Endothelial cell of umbilical vein (primary cell): ENCODE measurements at regions not wholly inside any gene's neighbourhood (a gene's known extent, or its start where the extent isn't known, plus 50 kb on each side); places are given as distances from the start of the nearest gene placed in this dataset.

Experiments used
- BruUV-seq: library from RNA; stranded (reverse); fragments of 400-500 nt; replicated peaks from 2 replicates; lab custom pipeline; 2021; lab: Mats Ljungman, UMichigan
- CTCF ChIA-PET: fragments of 300-600, 350-600 bp; sonication (Branson Sonifier 250); formaldehyde crosslinking; loops from one replicate; lab custom pipeline; 2021; ENCODE audit warnings: antibody characterized with exemption, inconsistent platforms; lab: Charles Lee
- POLR2A ChIA-PET: fragments of 300-600, 350-600 bp; sonication (Branson Sonifier 250); formaldehyde crosslinking; loops from one replicate; lab custom pipeline; 2021; ENCODE audit warnings: antibody characterized with exemption, inconsistent platforms; lab: Charles Lee
- DNase-seq: peaks from one replicate; pipeline ENCODE4 v3.0.0-alpha.2; 2011; ENCODE audit warnings: low read depth, low spot score
- FAIRE-seq: peaks from 2 replicates; lab custom pipeline; 2011; peaks lifted over from hg19 to GRCh38; lab: Jason Lieb, UNC
- H2AFZ ChIP-seq: 2 replicates; pipeline ENCODE4 v1.6.0; 2012; ENCODE audit warnings: low read depth, low read length, control low read depth, inconsistent platforms
- H3K27ac ChIP-seq: 2 replicates; pipeline ENCODE4 v1.5.1; 2011; ENCODE audit warnings: low read depth, mild to moderate bottlenecking, control low read depth, low read length, moderate library complexity; ENCODE audit not compliant: insufficient read depth
- H3K27me3 ChIP-seq, 2 experiments: 2 replicates each; pipeline versions ENCODE4 v1.6.0 to v1.6.1; 2011; ENCODE audit warnings: low read length in 2 of 2, mixed read lengths in 1 of 2; ENCODE audit not compliant: control insufficient read depth in 2 of 2, insufficient read depth in 2 of 2
- H3K36me3 ChIP-seq, 2 experiments: 2 replicates in 1 of 2; 3 replicates in 1 of 2; pipeline ENCODE4 v1.5.1; 2011; ENCODE audit warnings: low read length in 2 of 2, mild to moderate bottlenecking in 1 of 2, moderate library complexity in 1 of 2; ENCODE audit not compliant: control insufficient read depth in 2 of 2, insufficient read depth in 2 of 2; ENCODE audit errors: extremely low read depth in 1 of 2
- H3K4me1 ChIP-seq: 3 replicates; pipeline ENCODE4 v1.5.1; 2011; ENCODE audit warnings: mild to moderate bottlenecking, low read length; ENCODE audit not compliant: control insufficient read depth, insufficient read depth; ENCODE audit errors: extremely low read depth
- H3K4me2 ChIP-seq: 2 replicates; pipeline ENCODE4 v1.6.1; 2011; ENCODE audit warnings: low read length, control low read depth, mixed read lengths; ENCODE audit not compliant: insufficient read depth
- H3K4me3 ChIP-seq, 3 experiments: fragments of 200-600 bp in 1 of 3; sonication (generic), shearing (Covaris generic) in 1 of 3; replicated peaks in 1 of 3; 2 replicates each; pipeline ENCODE4 v1.5.1; 2011 to 2016; ENCODE audit warnings: control low read depth in 3 of 3, low read length in 3 of 3, mild to moderate bottlenecking in 2 of 3, inconsistent platforms in 1 of 3, low read depth in 1 of 3, moderate library complexity in 1 of 3; ENCODE audit not compliant: insufficient read depth in 1 of 3
- H3K79me2 ChIP-seq: 2 replicates; pipeline ENCODE4 v1.6.0; 2012; ENCODE audit warnings: low read length, inconsistent platforms; ENCODE audit not compliant: control insufficient read depth, insufficient read depth
- H3K9ac ChIP-seq: replicated peaks from 2 replicates; pipeline ENCODE3; 2011; ENCODE audit warnings: low read length, control low read depth; ENCODE audit not compliant: insufficient read depth; ENCODE audit errors: extremely low read depth
- H3K9me1 ChIP-seq: replicated peaks from 3 replicates; pipeline ENCODE4 v1.6.0; 2011; ENCODE audit warnings: mild to moderate bottlenecking, low read length; ENCODE audit not compliant: control insufficient read depth, insufficient read depth; ENCODE audit errors: extremely low read depth
- H3K9me3 ChIP-seq: replicated peaks from 2 replicates; pipeline ENCODE4 v1.5.1; 2012; ENCODE audit warnings: low read length, inconsistent platforms; ENCODE audit not compliant: control insufficient read depth, insufficient read depth
- H4K20me1 ChIP-seq: replicated peaks from 2 replicates; pipeline ENCODE3; 2011; ENCODE audit warnings: mild to moderate bottlenecking, low read length; ENCODE audit not compliant: control insufficient read depth, insufficient read depth; ENCODE audit errors: extremely low read depth
- EZH2 ChIP-seq: IDR thresholded peaks from 2 replicates; pipeline ENCODE4 v1.6.1; 2012; ENCODE audit warnings: borderline replicate concordance, low read depth, mild to moderate bottlenecking, moderate library complexity, low read length, inconsistent platforms; ENCODE audit not compliant: severe bottlenecking
- FOS ChIP-seq: IDR thresholded peaks from 2 replicates; pipeline ENCODE4 v1.6.1; 2011; ENCODE audit warnings: mild to moderate bottlenecking, low read length, moderate library complexity, borderline replicate concordance; ENCODE audit not compliant: insufficient read depth
- GATA2 ChIP-seq: IDR thresholded peaks from 2 replicates; pipeline ENCODE4 v1.7.0; 2011; ENCODE audit warnings: low read depth, mild to moderate bottlenecking, moderate library complexity, mixed read lengths, low read length; ENCODE audit not compliant: insufficient read length, insufficient read depth
- JUN ChIP-seq: IDR thresholded peaks from 2 replicates; pipeline ENCODE4 v1.6.1; 2011; ENCODE audit warnings: borderline replicate concordance, low read depth; ENCODE audit not compliant: insufficient read length, insufficient read depth
- MAX ChIP-seq: IDR thresholded peaks from 2 replicates; pipeline ENCODE4 v1.6.1; 2011; ENCODE audit not compliant: insufficient read depth, insufficient read length
- MYC ChIP-seq: IDR thresholded peaks from one replicate; pipeline ENCODE4 v1.6.1; 2011; ENCODE audit warnings: mild to moderate bottlenecking, low read depth, low read length
- POLR2A ChIP-seq: IDR thresholded peaks from 2 replicates; pipeline ENCODE4 v1.6.1; 2012; ENCODE audit warnings: low read depth, mild to moderate bottlenecking, control low read depth, low read length
- POLR2AphosphoS5 ChIP-seq: IDR thresholded peaks from 2 replicates; pipeline ENCODE4 v1.6.1; 2012; ENCODE audit warnings: low read depth, mild to moderate bottlenecking, control low read depth, low read length, moderate library complexity; ENCODE audit not compliant: insufficient read depth
- dilution Hi-C: fragments of 300-500 bp; cut with MboI; formaldehyde crosslinking; loops from one replicate; pipeline ENCODE4 v1.15.0; 2019; ENCODE audit warnings: low sequenced_read_pairs; ENCODE audit not compliant: extremely low pct_ligation_motif_present
- intact Hi-C: fragments of 100-400 bp; cut with micrococcal nuclease; formaldehyde crosslinking; loops from one replicate; pipeline ENCODE4 v1.10.0; 2022
- TF ChIP-seq, protein P1 (sequence below), 2 donors: IDR thresholded peaks; 1 replicate in 1 of 2; 2 replicates in 1 of 2; pipeline ENCODE4 v1.5.1; 2011; ENCODE audit warnings: low read length in 2 of 2, mild to moderate bottlenecking in 2 of 2, moderate library complexity in 2 of 2, control low read depth in 1 of 2, inconsistent platforms in 1 of 2, low read depth in 1 of 2; ENCODE audit not compliant: insufficient read depth in 1 of 2; ENCODE audit errors: extremely low read depth in 1 of 2

- DNase-seq: no peak
- CTCF ChIA-PET: no interaction called here
- dilution Hi-C loops (no loop called here), intact Hi-C loops (no loop called here)
- Histone ChIP-seq H3K4me1 (peaks cover under 1% of the 10 kb centered on the region), H3K9me3 (no peaks in the 10 kb centered on the region), H3K4me2 (no peak overlapping the region), H3K27ac (no peak overlapping the region), H4K20me1 (no peaks in the 10 kb centered on the region), H3K9ac (no peak overlapping the region), H2AFZ (no peak overlapping the region), H3K27me3 (no peaks in the 10 kb centered on the region), H3K9me1 (no peaks in the 10 kb centered on the region), H3K4me3 (no peak overlapping the region), H3K79me2 (no peaks in the 10 kb centered on the region), H3K36me3 (no peaks in the 10 kb centered on the region)
- FAIRE-seq: no peak
- POLR2A ChIA-PET: no interaction called here
- no TSS peak for BruUV-seq
- TF ChIP-seq GATA2 (no peak), EZH2 (no peak), POLR2A (no peak)
Observed at GRCh38 chr7:41024126-41024525, 678.8 kb downstream of the INHBA start.

GRCh38 chr7:41020056-41020455 lies 682.8 kb downstream of the INHBA start:
- Histone ChIP-seq H3K27ac (no peak overlapping the region), H3K9me1 (no peaks in the 10 kb centered on the region), H3K4me1 (no peaks in the 10 kb centered on the region), H2AFZ (no peak overlapping the region), H4K20me1 (no peaks in the 10 kb centered on the region), H3K36me3 (no peaks in the 10 kb centered on the region), H3K79me2 (no peaks in the 10 kb centered on the region), H3K4me3 (no peak overlapping the region), H3K9ac (no peak overlapping the region), H3K4me2 (no peak overlapping the region), H3K9me3 (no peaks in the 10 kb centered on the region), H3K27me3 (no peaks in the 10 kb centered on the region)
- no TSS peak for BruUV-seq
- intact Hi-C loops: no loop called here
- DNase-seq (no peak), FAIRE-seq (no peak)
- no peak for TF ChIP-seq POLR2A
- TF ChIP-seq, protein P1, sequence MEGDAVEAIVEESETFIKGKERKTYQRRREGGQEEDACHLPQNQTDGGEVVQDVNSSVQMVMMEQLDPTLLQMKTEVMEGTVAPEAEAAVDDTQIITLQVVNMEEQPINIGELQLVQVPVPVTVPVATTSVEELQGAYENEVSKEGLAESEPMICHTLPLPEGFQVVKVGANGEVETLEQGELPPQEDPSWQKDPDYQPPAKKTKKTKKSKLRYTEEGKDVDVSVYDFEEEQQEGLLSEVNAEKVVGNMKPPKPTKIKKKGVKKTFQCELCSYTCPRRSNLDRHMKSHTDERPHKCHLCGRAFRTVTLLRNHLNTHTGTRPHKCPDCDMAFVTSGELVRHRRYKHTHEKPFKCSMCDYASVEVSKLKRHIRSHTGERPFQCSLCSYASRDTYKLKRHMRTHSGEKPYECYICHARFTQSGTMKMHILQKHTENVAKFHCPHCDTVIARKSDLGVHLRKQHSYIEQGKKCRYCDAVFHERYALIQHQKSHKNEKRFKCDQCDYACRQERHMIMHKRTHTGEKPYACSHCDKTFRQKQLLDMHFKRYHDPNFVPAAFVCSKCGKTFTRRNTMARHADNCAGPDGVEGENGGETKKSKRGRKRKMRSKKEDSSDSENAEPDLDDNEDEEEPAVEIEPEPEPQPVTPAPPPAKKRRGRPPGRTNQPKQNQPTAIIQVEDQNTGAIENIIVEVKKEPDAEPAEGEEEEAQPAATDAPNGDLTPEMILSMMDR (IDR thresholded peaks at IDR 0.05; ENCODE audit: extremely low read depth in 1 of 2, insufficient read depth in 1 of 2, low read depth in 1 of 2, low read length in 2 of 2): no peak
- no peak for TF ChIP-seq JUN
- TF ChIP-seq MYC: no peak
- TF ChIP-seq MAX: no peak
- no peak for TF ChIP-seq FOS
- TF ChIP-seq EZH2: no peak
- TF ChIP-seq POLR2AphosphoS5: no peak
- TF ChIP-seq GATA2: no peak
- dilution Hi-C loops: no loop called here
- ChIA-PET CTCF (no interaction called here), POLR2A (no interaction called here)
